AG04449 (cell line): ENCODE measurements at regions not wholly inside any gene's neighbourhood (a gene's known extent, or its start where the extent isn't known, plus 50 kb on each side); places are given as distances from the start of the nearest gene placed in this dataset.

ENCODE experiments used
- CTCF ChIA-PET: fragments of 350-600 bp; formaldehyde crosslinking; extraction: SDS; loops from one replicate; lab custom pipeline; 2021; ENCODE audit warnings: antibody characterized with exemption; lab: Yijun Ruan, JAX
- POLR2A ChIA-PET: fragments of 400-600, 350-600 bp; formaldehyde crosslinking; extraction: SDS; loops from one replicate; lab custom pipeline; 2020; ENCODE audit warnings: antibody characterized with exemption, inconsistent platforms; lab: Yijun Ruan, JAX
- DNase-seq: peaks from one replicate; pipeline ENCODE4 v3.0.0-alpha.2; 2010; ENCODE audit warnings: low read depth, low spot score
- H3K4me3 ChIP-seq: 2 replicates; pipeline ENCODE4 v1.5.1; 2011; ENCODE audit warnings: low read depth, mild to moderate bottlenecking, control low read depth, low read length
- CTCF ChIP-seq: IDR thresholded peaks from one replicate; pipeline ENCODE4 v1.5.1; 2011; ENCODE audit warnings: mild to moderate bottlenecking, moderate library complexity, low read length, control low read depth, inconsistent platforms; ENCODE audit not compliant: insufficient read depth; ENCODE audit errors: missing control alignments

- TF ChIP-seq CTCF: no peak
- POLR2A ChIA-PET: no interaction called here
- CTCF ChIA-PET: no interaction called here
- no peak overlapping the region for H3K4me3 ChIP-seq
- no peak for DNase-seq
Observed at GRCh38 chr5:84585218-84585617, 200.5 kb upstream of the EDIL3 start.

GRCh38 chr5:84578226-84578625 lies 193.5 kb upstream of the EDIL3 start:
- no peak for DNase-seq
- ChIA-PET CTCF (no interaction called here), POLR2A (no interaction called here)
- no peak for TF ChIP-seq CTCF
- no peak overlapping the region for H3K4me3 ChIP-seq

GRCh38 chr5:84573017-84573712 lies 188.5 kb upstream of the EDIL3 start:
- CTCF ChIA-PET: no interaction called here
- no peak for DNase-seq
- TF ChIP-seq CTCF: no peak
- POLR2A ChIA-PET: no interaction called here
- H3K4me3 ChIP-seq: no peak overlapping the region

- no peak for TF ChIP-seq CTCF
- POLR2A ChIA-PET: no interaction called here
- no peak overlapping the region for H3K4me3 ChIP-seq
- CTCF ChIA-PET: no interaction called here
- DNase-seq: no peak
Observed at GRCh38 chr5:84569307-84569706, 184.6 kb upstream of the EDIL3 start.

- ChIA-PET CTCF (no interaction called here), POLR2A (no interaction called here)
- DNase-seq: no peak
- TF ChIP-seq CTCF: no peak
- no peak overlapping the region for H3K4me3 ChIP-seq
Observed at GRCh38 chr5:84568171-84568570, 183.5 kb upstream of the EDIL3 start.

GRCh38 chr5:84565866-84566265 lies 181.2 kb upstream of the EDIL3 start:
- H3K4me3 ChIP-seq: no peak overlapping the region
- DNase-seq: no peak
- CTCF ChIA-PET: no interaction called here
- no peak for TF ChIP-seq CTCF
- POLR2A ChIA-PET: no interaction called here
